Parathyroid adenoma (tissue), 2 donors: ENCODE measurements at regions not wholly inside any gene's neighbourhood (a gene's known extent, or its start where the extent isn't known, plus 50 kb on each side); places are given as distances from the start of the nearest gene placed in this dataset.

ENCODE experiments used
- H2AFZ ChIP-seq: fragments of 300-600 bp; sonication (generic); one replicate; pipeline ENCODE4 v1.7.0; 2017; ENCODE audit warnings: antibody characterized with exemption, mild to moderate bottlenecking
- H3K27ac ChIP-seq: fragments of 300-600 bp; sonication (generic); one replicate; pipeline ENCODE4 v1.7.0; 2017
- H3K27me3 ChIP-seq: fragments of 300-600 bp; sonication (generic); one replicate; pipeline ENCODE4 v1.7.0; 2017; ENCODE audit warnings: low read length; ENCODE audit not compliant: control insufficient read depth, insufficient read depth
- H3K36me3 ChIP-seq: fragments of 300-600 bp; sonication (generic); one replicate; pipeline ENCODE4 v1.7.0; 2017; ENCODE audit warnings: low read length; ENCODE audit not compliant: control insufficient read depth, insufficient read depth
- H3K4me1 ChIP-seq: fragments of 300-600 bp; sonication (generic); one replicate; pipeline ENCODE4 v1.7.0; 2017; ENCODE audit warnings: control low read depth
- H3K4me2 ChIP-seq: fragments of 300-600 bp; sonication (generic); one replicate; pipeline ENCODE4 v1.7.0; 2017; ENCODE audit warnings: low read length
- H3K4me3 ChIP-seq: fragments of 300-600 bp; sonication (generic); one replicate; pipeline ENCODE4 v1.7.0; 2017; ENCODE audit warnings: low read depth, low read length
- H3K79me2 ChIP-seq: fragments of 300-600 bp; sonication (generic); one replicate; pipeline ENCODE4 v1.7.0; 2017; ENCODE audit warnings: control low read depth
- H3K9ac ChIP-seq: fragments of 300-600 bp; sonication (generic); one replicate; pipeline ENCODE4 v1.7.0; 2017; ENCODE audit warnings: mild to moderate bottlenecking
- H3K9me3 ChIP-seq: fragments of 300-600 bp; sonication (generic); one replicate; pipeline ENCODE4 v1.7.0; 2017; ENCODE audit warnings: low read length; ENCODE audit not compliant: control insufficient read depth
- TF ChIP-seq, protein P1 (sequence below): fragments of 300-600 bp; sonication (generic); IDR thresholded peaks from one replicate; pipeline ENCODE4 v1.7.0; 2017; ENCODE audit warnings: antibody characterized with exemption, mild to moderate bottlenecking
- donor health status: primary hyperparathyroidism.

DNA sequence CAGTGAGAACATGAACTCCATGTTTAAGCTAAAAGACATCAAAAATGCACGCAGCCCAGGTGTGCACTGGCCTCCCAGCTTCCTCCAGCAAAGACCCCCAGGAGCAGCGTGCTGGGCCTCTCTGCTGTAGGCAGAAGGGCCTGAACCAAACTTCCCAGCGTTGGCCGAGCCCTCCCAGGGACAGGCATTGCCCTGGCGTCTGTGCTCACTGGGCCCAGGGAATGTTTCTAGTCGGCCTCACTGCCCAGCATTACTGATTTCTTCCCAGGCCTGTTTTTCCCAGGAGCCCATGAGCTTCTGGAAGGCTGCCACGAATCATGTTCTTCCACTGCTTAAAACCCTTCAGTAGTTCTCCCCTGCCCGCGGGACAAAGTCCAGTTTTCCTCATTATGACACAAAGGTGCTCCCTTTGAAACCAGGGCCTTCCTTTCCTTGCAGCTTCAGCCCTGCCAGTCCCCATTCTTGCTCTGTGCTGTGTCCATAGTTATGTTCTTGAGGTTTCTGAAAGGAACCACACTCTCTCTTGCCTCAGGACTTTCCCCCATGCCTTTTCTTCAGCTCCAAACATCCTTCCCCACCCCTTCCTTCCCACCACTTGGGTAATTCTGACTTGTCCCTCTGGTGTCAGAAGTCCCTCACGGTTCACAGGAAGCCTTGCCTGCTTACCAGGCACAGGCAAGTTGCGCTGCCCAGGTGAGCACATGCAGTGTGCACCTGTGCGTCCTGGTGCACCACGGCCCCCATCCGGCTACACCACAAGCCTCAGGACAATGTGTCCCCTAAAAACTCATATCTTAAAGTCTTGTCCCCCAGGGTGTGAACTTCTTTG, 93.4 kb upstream of the ENPP6 start:
- Histone ChIP-seq H3K9me3 (no peaks in the 10 kb centered on the region), H3K79me2 (no peaks in the 10 kb centered on the region), H3K4me1 (no peaks in the 10 kb centered on the region), H2AFZ (no peak overlapping the region), H3K4me3 (no peak overlapping the region), H3K27me3 (no peaks in the 10 kb centered on the region), H3K4me2 (no peak overlapping the region), H3K36me3 (no peaks in the 10 kb centered on the region), H3K9ac (no peak overlapping the region), H3K27ac (no peak overlapping the region)
- TF ChIP-seq, protein P1, sequence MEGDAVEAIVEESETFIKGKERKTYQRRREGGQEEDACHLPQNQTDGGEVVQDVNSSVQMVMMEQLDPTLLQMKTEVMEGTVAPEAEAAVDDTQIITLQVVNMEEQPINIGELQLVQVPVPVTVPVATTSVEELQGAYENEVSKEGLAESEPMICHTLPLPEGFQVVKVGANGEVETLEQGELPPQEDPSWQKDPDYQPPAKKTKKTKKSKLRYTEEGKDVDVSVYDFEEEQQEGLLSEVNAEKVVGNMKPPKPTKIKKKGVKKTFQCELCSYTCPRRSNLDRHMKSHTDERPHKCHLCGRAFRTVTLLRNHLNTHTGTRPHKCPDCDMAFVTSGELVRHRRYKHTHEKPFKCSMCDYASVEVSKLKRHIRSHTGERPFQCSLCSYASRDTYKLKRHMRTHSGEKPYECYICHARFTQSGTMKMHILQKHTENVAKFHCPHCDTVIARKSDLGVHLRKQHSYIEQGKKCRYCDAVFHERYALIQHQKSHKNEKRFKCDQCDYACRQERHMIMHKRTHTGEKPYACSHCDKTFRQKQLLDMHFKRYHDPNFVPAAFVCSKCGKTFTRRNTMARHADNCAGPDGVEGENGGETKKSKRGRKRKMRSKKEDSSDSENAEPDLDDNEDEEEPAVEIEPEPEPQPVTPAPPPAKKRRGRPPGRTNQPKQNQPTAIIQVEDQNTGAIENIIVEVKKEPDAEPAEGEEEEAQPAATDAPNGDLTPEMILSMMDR = no peak

DNA sequence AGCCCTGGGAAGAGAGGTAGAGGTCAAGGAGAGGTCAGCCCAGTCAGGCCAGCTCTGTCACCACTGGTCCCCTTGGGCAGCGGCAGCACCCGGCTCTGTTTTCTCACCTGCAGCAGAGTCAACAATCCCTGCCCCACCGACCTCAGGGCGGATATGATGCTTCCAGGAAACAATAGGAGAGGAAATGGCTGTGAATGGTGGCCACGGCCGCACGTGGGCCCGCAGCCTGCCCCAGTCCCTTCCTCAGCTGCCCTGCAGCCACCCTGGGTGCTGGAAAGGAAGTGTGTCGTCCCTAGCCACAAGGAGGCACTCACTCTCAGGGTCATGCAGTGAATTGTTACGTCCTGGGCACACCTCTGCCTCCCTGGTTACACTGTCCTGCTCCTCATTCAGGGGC, 92.5 kb upstream of the ENPP6 start:
- H3K4me1 ChIP-seq = no peaks in the 10 kb centered on the region
- H2AFZ ChIP-seq = no peak overlapping the region
- H3K4me2 ChIP-seq = no peak overlapping the region
- TF ChIP-seq, protein P1 = no peak
- H3K27me3 ChIP-seq = no peaks in the 10 kb centered on the region
- H3K79me2 ChIP-seq = no peaks in the 10 kb centered on the region
- no peak overlapping the region for H3K4me3 ChIP-seq
- no peak overlapping the region for H3K9ac ChIP-seq
- no peaks in the 10 kb centered on the region for H3K36me3 ChIP-seq
- H3K27ac ChIP-seq = no peak overlapping the region
- H3K9me3 ChIP-seq = no peaks in the 10 kb centered on the region

DNA sequence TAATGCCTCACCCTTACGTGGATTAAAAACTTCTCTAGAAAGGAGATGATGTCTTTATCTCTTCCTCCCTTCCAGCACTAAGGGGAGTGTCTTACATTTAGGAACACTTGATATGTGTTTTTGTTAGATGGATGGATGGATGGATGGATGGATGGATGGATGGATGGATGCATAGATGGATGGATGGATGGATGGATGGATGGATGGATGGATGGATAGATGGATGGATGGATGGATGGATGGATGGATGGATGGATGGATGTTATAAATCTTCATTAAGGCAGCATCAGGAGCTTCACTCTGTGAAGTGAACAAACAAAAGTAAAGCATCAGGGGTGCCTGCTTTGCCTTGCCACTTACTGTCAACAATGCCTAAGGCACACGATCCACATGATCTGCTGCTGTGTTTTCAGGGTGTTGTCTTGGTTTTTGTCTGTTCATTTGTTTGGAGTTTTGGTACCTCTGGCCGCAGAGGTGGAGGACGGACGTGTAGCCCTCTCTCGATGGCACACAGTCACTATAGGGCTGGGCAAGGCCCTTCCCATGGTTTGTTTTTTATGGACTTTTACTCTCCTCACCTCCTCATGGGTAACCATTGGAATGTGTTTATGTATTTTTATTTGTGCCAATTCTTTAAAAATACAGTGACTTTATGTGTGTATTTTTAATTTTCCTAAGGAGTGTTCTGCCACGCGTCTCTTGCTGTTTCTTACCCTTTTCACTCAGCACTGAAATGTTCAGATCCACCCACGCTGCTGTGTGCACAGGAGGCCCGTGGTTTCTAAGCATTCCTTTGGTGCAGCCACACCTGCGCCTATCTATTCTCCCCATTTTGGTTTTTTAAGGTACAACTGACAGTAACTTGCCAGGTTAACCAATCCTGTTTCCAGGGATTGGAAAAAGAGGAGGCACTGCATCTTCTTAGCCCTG, 91.8 kb upstream of the ENPP6 start:
- H3K4me3 ChIP-seq = no peak overlapping the region
- H3K9ac ChIP-seq = no peak overlapping the region
- H3K9me3 ChIP-seq = no peaks in the 10 kb centered on the region
- no peaks in the 10 kb centered on the region for H3K27me3 ChIP-seq
- TF ChIP-seq, protein P1 = no peak
- H3K27ac ChIP-seq = no peak overlapping the region
- no peaks in the 10 kb centered on the region for H3K36me3 ChIP-seq
- H3K4me1 ChIP-seq = no peaks in the 10 kb centered on the region
- no peak overlapping the region for H2AFZ ChIP-seq
- no peaks in the 10 kb centered on the region for H3K79me2 ChIP-seq
- no peak overlapping the region for H3K4me2 ChIP-seq

DNA sequence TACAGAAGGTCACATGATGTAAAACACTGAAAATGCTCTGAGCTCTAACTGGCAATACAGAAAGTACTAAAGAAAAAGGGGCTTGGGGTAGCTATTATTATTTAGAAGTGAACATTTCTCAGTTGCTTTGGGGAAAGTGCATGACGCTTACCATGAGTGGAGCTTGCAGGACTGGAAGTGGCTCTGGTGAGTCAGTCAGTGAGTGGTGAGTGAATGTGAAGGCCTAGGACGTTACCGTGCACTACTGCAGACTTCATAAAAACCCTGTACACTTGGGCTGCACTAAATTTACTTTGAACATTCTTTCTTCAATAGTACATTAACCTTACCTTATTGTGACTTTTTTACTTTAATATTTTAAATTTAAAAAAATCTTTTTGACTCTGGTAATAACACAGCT, 89.3 kb upstream of the ENPP6 start:
- no peaks in the 10 kb centered on the region for H3K4me1 ChIP-seq
- no peaks in the 10 kb centered on the region for H3K9me3 ChIP-seq
- no peak overlapping the region for H3K27ac ChIP-seq
- TF ChIP-seq, protein P1 = no peak
- no peaks in the 10 kb centered on the region for H3K36me3 ChIP-seq
- no peak overlapping the region for H3K9ac ChIP-seq
- no peaks in the 10 kb centered on the region for H3K27me3 ChIP-seq
- no peaks in the 10 kb centered on the region for H3K79me2 ChIP-seq
- no peak overlapping the region for H3K4me3 ChIP-seq
- no peak overlapping the region for H2AFZ ChIP-seq
- no peak overlapping the region for H3K4me2 ChIP-seq
